ENCODE measurements at regions not wholly inside any gene's neighbourhood (a gene's known extent, or its start where the extent isn't known, plus 50 kb on each side); places are given as distances from the start of the nearest gene placed in this dataset.

GRCh38 chr13:40458720-40458990 is 207.8 kb downstream of the FOXO1 start:
- no peak for TF ChIP-seq CTCF (IDR thresholded peaks at IDR 0.05)
- TF ChIP-seq EP300 (IDR thresholded peaks at IDR 0.05), result no peak
